ENCODE measurements at regions not wholly inside any gene's neighbourhood (a gene's known extent, or its start where the extent isn't known, plus 50 kb on each side); places are given as distances from the start of the nearest gene placed in this dataset.

GRCh38 chrX:113726009-113726408 lies 857.9 kb upstream of the HTR2C start:
- Histone ChIP-seq H3K9ac (ENCODE audit: low read length) (no peak overlapping the region), H3K4ac (ENCODE audit: low read depth in 1 of 2, low read length in 2 of 2) (no peak overlapping the region), H3K9me3 (ENCODE audit: control insufficient read depth, low read length) (no peaks in the 10 kb centered on the region), H3K18ac (ENCODE audit: low read depth in 1 of 2, low read length in 2 of 2) (no peak overlapping the region), H3K36me3 (ENCODE audit: control insufficient read depth in 1 of 2, insufficient read depth in 2 of 2, low read depth in 1 of 2, low read length in 2 of 2) (no peaks in the 10 kb centered on the region), H4K91ac (ENCODE audit: low read length) (no peak overlapping the region), H3K23ac (ENCODE audit: low read length in 2 of 2) (no peak overlapping the region), H2BK15ac (ENCODE audit: low read depth, poor library complexity, severe bottlenecking) (no peak overlapping the region), H3K4me3 (ENCODE audit: insufficient read depth in 1 of 2, low read depth in 1 of 2, low read length in 2 of 2) (no peak overlapping the region), H3K27me3 (ENCODE audit: control insufficient read depth in 1 of 2, insufficient read depth in 1 of 2, low read length in 2 of 2) (peaks cover 0 to 12% of the 10 kb centered on the region in 2 experiments), H2BK12ac (ENCODE audit: low read length in 2 of 2) (no peak overlapping the region), H3K4me2 (ENCODE audit: low read length, poor library complexity, severe bottlenecking) (no peak overlapping the region), H3K79me1 (replicated peaks; ENCODE audit: low read length, poor library complexity, severe bottlenecking) (no peaks in the 10 kb centered on the region), H2AFZ (ENCODE audit: low read depth, low read length) (no peak overlapping the region), H4K8ac (ENCODE audit: low read length) (no peak overlapping the region), H3K27ac (ENCODE audit: low read length, poor library complexity, severe bottlenecking) (no peak overlapping the region), H2BK5ac (ENCODE audit: low read depth, low read length, poor library complexity, severe bottlenecking) (no peak overlapping the region), H2BK120ac (ENCODE audit: low read depth, low read length) (no peak overlapping the region), H2AK5ac (ENCODE audit: low read length, severe bottlenecking) (no peak overlapping the region), H3K14ac (ENCODE audit: low read length in 2 of 2) (no peak overlapping the region), H3K4me1 (ENCODE audit: control insufficient read depth, insufficient read depth, low read depth, low read length) (no peaks in the 10 kb centered on the region)
- DNase-seq = no peak
- WGBS = 93% methylated on average over 2 of the region's 3 CpGs

- no peak overlapping the region for H2AK5ac ChIP-seq (ENCODE audit: low read length, severe bottlenecking)
Observed at GRCh38 chrX:113699939-113700338, 859.3 kb upstream of the AMOT start.

GRCh38 chrX:113675278-113675677 lies 834.6 kb upstream of the AMOT start:
- Histone ChIP-seq H3K4me1 (ENCODE audit: control insufficient read depth, insufficient read depth, low read depth, low read length) (no peaks in the 10 kb centered on the region), H3K9ac (ENCODE audit: low read length) (no peak overlapping the region), H3K27ac (ENCODE audit: low read length, poor library complexity, severe bottlenecking) (no peak overlapping the region), H3K4me3 (ENCODE audit: insufficient read depth in 1 of 2, low read depth in 1 of 2, low read length in 2 of 2) (no peak overlapping the region), H3K27me3 (ENCODE audit: control insufficient read depth in 1 of 2, insufficient read depth in 1 of 2, low read length in 2 of 2) (peaks cover 0 to 12% of the 10 kb centered on the region in 2 experiments), H3K4ac (ENCODE audit: low read depth in 1 of 2, low read length in 2 of 2) (no peak overlapping the region), H4K91ac (ENCODE audit: low read length) (no peak overlapping the region), H3K79me1 (replicated peaks; ENCODE audit: low read length, poor library complexity, severe bottlenecking) (no peaks in the 10 kb centered on the region), H2BK5ac (ENCODE audit: low read depth, low read length, poor library complexity, severe bottlenecking) (no peak overlapping the region), H2BK120ac (ENCODE audit: low read depth, low read length) (no peak overlapping the region), H2AFZ (ENCODE audit: low read depth, low read length) (no peak overlapping the region), H3K18ac (ENCODE audit: low read depth in 1 of 2, low read length in 2 of 2) (no peak overlapping the region), H2BK12ac (ENCODE audit: low read length in 2 of 2) (no peak overlapping the region), H2AK5ac (ENCODE audit: low read length, severe bottlenecking) (no peak overlapping the region), H3K9me3 (ENCODE audit: control insufficient read depth, low read length) (no peaks in the 10 kb centered on the region), H4K8ac (ENCODE audit: low read length) (no peak overlapping the region), H3K36me3 (ENCODE audit: control insufficient read depth in 1 of 2, insufficient read depth in 2 of 2, low read depth in 1 of 2, low read length in 2 of 2) (no peaks in the 10 kb centered on the region), H3K4me2 (ENCODE audit: low read length, poor library complexity, severe bottlenecking) (no peak overlapping the region), H3K23ac (ENCODE audit: low read length in 2 of 2) (no peak overlapping the region), H3K14ac (ENCODE audit: low read length in 2 of 2) (no peak overlapping the region), H2BK15ac (ENCODE audit: low read depth, poor library complexity, severe bottlenecking) (no peak overlapping the region)
- WGBS = no CpG with 5 or more reads among the region's 1 CpG
- no peak for DNase-seq

More at GRCh38 chrX:113699939-113700338, 859.3 kb upstream of the AMOT start:
- Histone ChIP-seq H3K14ac (ENCODE audit: low read length in 2 of 2) (no peak overlapping the region), H3K36me3 (ENCODE audit: control insufficient read depth in 1 of 2, insufficient read depth in 2 of 2, low read depth in 1 of 2, low read length in 2 of 2) (no peaks in the 10 kb centered on the region), H4K8ac (ENCODE audit: low read length) (no peak overlapping the region), H3K9me3 (ENCODE audit: control insufficient read depth, low read length) (no peaks in the 10 kb centered on the region), H3K27me3 (ENCODE audit: control insufficient read depth in 1 of 2, insufficient read depth in 1 of 2, low read length in 2 of 2) (peaks cover 0 to 7% of the 10 kb centered on the region in 2 experiments), H2BK15ac (ENCODE audit: low read depth, poor library complexity, severe bottlenecking) (no peak overlapping the region), H2AFZ (ENCODE audit: low read depth, low read length) (no peak overlapping the region), H2BK120ac (ENCODE audit: low read depth, low read length) (no peak overlapping the region), H3K9ac (ENCODE audit: low read length) (no peak overlapping the region), H2BK12ac (ENCODE audit: low read length in 2 of 2) (no peak overlapping the region), H3K4me1 (ENCODE audit: control insufficient read depth, insufficient read depth, low read depth, low read length) (no peaks in the 10 kb centered on the region), H3K4ac (ENCODE audit: low read depth in 1 of 2, low read length in 2 of 2) (no peak overlapping the region), H3K79me1 (replicated peaks; ENCODE audit: low read length, poor library complexity, severe bottlenecking) (no peaks in the 10 kb centered on the region), H3K4me3 (ENCODE audit: insufficient read depth in 1 of 2, low read depth in 1 of 2, low read length in 2 of 2) (no peak overlapping the region), H4K91ac (ENCODE audit: low read length) (no peak overlapping the region), H3K18ac (ENCODE audit: low read depth in 1 of 2, low read length in 2 of 2) (no peak overlapping the region), H3K4me2 (ENCODE audit: low read length, poor library complexity, severe bottlenecking) (no peak overlapping the region), H2BK5ac (ENCODE audit: low read depth, low read length, poor library complexity, severe bottlenecking) (no peak overlapping the region), H3K27ac (ENCODE audit: low read length, poor library complexity, severe bottlenecking) (no peak overlapping the region), H3K23ac (ENCODE audit: low read length in 2 of 2) (no peak overlapping the region)
- no peak for DNase-seq
- WGBS = 100% methylated on average over 3 of the region's 3 CpGs

- H3K9me3 ChIP-seq (ENCODE audit: control insufficient read depth, low read length) = no peaks in the 10 kb centered on the region
- no peak overlapping the region for H3K18ac ChIP-seq (ENCODE audit: low read depth in 1 of 2, low read length in 2 of 2)
- H3K27me3 ChIP-seq (ENCODE audit: control insufficient read depth in 1 of 2, insufficient read depth in 1 of 2, low read length in 2 of 2) = peaks cover 0 to 5% of the 10 kb centered on the region in 2 experiments
- WGBS = 89% methylated on average over 1 of the region's 2 CpGs
- H3K9ac ChIP-seq (ENCODE audit: low read length) = no peak overlapping the region
- no peak overlapping the region for H3K27ac ChIP-seq (ENCODE audit: low read length, poor library complexity, severe bottlenecking)
- no peak overlapping the region for H3K4ac ChIP-seq (ENCODE audit: low read depth in 1 of 2, low read length in 2 of 2)
- no peak overlapping the region for H2BK120ac ChIP-seq (ENCODE audit: low read depth, low read length)
- no peak overlapping the region for H2BK5ac ChIP-seq (ENCODE audit: low read depth, low read length, poor library complexity, severe bottlenecking)
- no peaks in the 10 kb centered on the region for H3K4me1 ChIP-seq (ENCODE audit: control insufficient read depth, insufficient read depth, low read depth, low read length)
- no peak overlapping the region for H3K4me3 ChIP-seq (ENCODE audit: insufficient read depth in 1 of 2, low read depth in 1 of 2, low read length in 2 of 2)
- no peak for DNase-seq
- H3K79me1 ChIP-seq (replicated peaks; ENCODE audit: low read length, poor library complexity, severe bottlenecking) = no peaks in the 10 kb centered on the region
- no peaks in the 10 kb centered on the region for H3K36me3 ChIP-seq (ENCODE audit: control insufficient read depth in 1 of 2, insufficient read depth in 2 of 2, low read depth in 1 of 2, low read length in 2 of 2)
- no peak overlapping the region for H4K8ac ChIP-seq (ENCODE audit: low read length)
- no peak overlapping the region for H2BK15ac ChIP-seq (ENCODE audit: low read depth, poor library complexity, severe bottlenecking)
- no peak overlapping the region for H3K23ac ChIP-seq (ENCODE audit: low read length in 2 of 2)
- no peak overlapping the region for H4K91ac ChIP-seq (ENCODE audit: low read length)
- H3K14ac ChIP-seq (ENCODE audit: low read length in 2 of 2) = no peak overlapping the region
- H2AFZ ChIP-seq (ENCODE audit: low read depth, low read length) = no peak overlapping the region
- no peak overlapping the region for H2AK5ac ChIP-seq (ENCODE audit: low read length, severe bottlenecking)
- no peak overlapping the region for H3K4me2 ChIP-seq (ENCODE audit: low read length, poor library complexity, severe bottlenecking)
- H2BK12ac ChIP-seq (ENCODE audit: low read length in 2 of 2) = no peak overlapping the region
Observed at GRCh38 chrX:113651306-113651705, 810.7 kb upstream of the AMOT start.
